ENCODE measurements at regions not wholly inside any gene's neighbourhood (a gene's known extent, or its start where the extent isn't known, plus 50 kb on each side); places are given as distances from the start of the nearest gene placed in this dataset.

GRCh38 chr17:52451294-52451861 is 292.9 kb upstream of the CA10 start:
- Histone ChIP-seq H3K4me2 (no peak overlapping the region), H3K4me1 (no peaks in the 10 kb centered on the region), H3K9me3 (peaks cover 15% of the 10 kb centered on the region; the same call in 2 of the 3 replicates), H3K4me3 (no peak overlapping the region), H3K27ac (no peak overlapping the region)
- ChIA-PET POLR2A (no interaction called here), CTCF (interaction anchor here (1.1 kb wide), 1 partner anchor 687 kb away, joined by 3 read pairs; no protein-coding TSS in a partner anchor)
- FAIRE-seq: no peak
- DNase-seq (ENCODE audit: low read depth in 1 of 2, low spot score in 1 of 2): no peak
- TF ChIP-seq, protein P1, sequence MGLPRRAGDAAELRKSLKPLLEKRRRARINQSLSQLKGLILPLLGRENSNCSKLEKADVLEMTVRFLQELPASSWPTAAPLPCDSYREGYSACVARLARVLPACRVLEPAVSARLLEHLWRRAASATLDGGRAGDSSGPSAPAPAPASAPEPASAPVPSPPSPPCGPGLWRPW (IDR thresholded peaks at IDR 0.05): no peak
- no peak for TF ChIP-seq FOXS1 (CRISPR knock-in tag; IDR thresholded peaks at IDR 0.05)
- TF ChIP-seq, protein P2, sequence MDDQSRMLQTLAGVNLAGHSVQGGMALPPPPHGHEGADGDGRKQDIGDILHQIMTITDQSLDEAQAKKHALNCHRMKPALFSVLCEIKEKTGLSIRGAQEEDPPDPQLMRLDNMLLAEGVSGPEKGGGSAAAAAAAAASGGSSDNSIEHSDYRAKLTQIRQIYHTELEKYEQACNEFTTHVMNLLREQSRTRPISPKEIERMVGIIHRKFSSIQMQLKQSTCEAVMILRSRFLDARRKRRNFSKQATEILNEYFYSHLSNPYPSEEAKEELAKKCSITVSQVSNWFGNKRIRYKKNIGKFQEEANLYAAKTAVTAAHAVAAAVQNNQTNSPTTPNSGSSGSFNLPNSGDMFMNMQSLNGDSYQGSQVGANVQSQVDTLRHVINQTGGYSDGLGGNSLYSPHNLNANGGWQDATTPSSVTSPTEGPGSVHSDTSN (IDR thresholded peaks at IDR 0.05): no peak
- TF ChIP-seq JUNB (IDR thresholded peaks at IDR 0.05): no peak
- TF ChIP-seq HEYL (CRISPR knock-in tag; IDR thresholded peaks at IDR 0.05): no peak
- ATAC-seq: no peak

DNA sequence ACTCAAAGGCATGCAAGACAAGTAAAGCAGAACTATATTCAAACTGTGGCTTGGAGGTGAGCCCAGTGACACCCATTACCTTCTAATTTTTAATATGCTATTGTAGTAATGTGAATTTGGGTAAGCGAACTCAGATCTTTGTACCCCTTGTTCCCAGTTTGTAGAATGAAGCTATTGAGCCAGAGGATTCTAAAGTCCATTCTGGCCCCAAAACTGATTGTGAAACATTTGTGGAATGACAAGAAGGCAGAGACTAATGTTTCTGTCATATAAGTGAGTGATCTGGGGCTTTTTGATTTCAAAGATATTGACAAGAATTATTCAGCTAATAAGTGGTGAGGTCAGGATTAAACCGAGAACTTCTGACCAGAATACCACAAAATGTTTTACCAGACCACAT is 283.8 kb upstream of the CA10 start:
- DNase-seq (ENCODE audit: low read depth in 1 of 2, low spot score in 1 of 2): no peak
- no peak overlapping the region for H3K4me3 ChIP-seq
- FAIRE-seq: no peak
- no peak for ATAC-seq
- CTCF ChIA-PET: interaction anchor here (1.2 kb wide), 1 partner anchor 10 kb away, joined by 3 read pairs; no protein-coding TSS in a partner anchor
- 1% methylated on average over 2 of the region's 2 CpGs for WGBS (ENCODE audit: missing lambda C conversion rate)
- POLR2A ChIA-PET: no interaction called here
- H3K4me2 ChIP-seq: no peak overlapping the region
- peaks cover 15% of the 10 kb centered on the region; the same call in 2 of the 3 replicates for H3K9me3 ChIP-seq
- no peaks in the 10 kb centered on the region for H3K4me1 ChIP-seq
- TF ChIP-seq EHF (CRISPR knock-in tag; IDR thresholded peaks at IDR 0.05) (no peak), SREBF2 (IDR thresholded peaks at IDR 0.05) (no peak), KDM1A (IDR thresholded peaks at IDR 0.05; ENCODE audit: low read depth) (no peak), NPAS2 (CRISPR knock-in tag; IDR thresholded peaks at IDR 0.05; ENCODE audit: borderline replicate concordance) (no peak), ZC3H11A (IDR thresholded peaks at IDR 0.05) (no peak), EP300 (IDR thresholded peaks at IDR 0.05) (no peak), E2F6 (IDR thresholded peaks at IDR 0.05; ENCODE audit: borderline replicate concordance, low read depth) (no peak), MYC (IDR thresholded peaks at IDR 0.05; ENCODE audit: borderline replicate concordance, low read length) (no peak), RCOR1 (IDR thresholded peaks at IDR 0.05; ENCODE audit: low read depth, low read length) (no peak)
- no peak overlapping the region for H3K27ac ChIP-seq

DNA sequence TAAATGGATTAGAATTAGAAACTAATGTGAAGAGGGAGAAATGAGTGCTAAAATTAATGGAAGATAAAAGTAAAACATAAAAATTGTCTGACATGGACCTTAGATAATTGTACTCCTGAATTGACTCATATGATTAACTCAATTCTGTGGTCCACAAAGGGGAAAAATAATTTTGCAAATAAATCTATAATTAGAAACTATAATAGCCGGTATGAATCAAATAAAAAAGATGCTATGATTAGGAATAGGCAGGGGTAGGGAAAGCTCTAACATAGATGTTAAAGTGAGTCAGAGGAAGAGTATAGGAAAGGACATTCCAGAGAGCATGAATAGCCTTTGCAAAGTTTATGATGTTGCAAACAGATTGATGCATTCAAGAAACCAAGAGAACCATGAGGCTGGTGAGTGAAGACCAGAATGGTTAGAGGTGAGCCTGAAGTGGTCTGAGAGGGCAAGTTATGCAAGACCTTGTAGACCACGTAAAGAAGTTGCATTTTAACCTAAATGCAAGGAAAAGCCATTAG is 262.1 kb upstream of the CA10 start:
- no peak for ATAC-seq
- no peak overlapping the region for H3K4me2 ChIP-seq
- TF ChIP-seq ZNF302 (CRISPR knock-in tag; IDR thresholded peaks at IDR 0.05) (no peak), CBX8 (IDR thresholded peaks at IDR 0.05) (no peak), BCL3 (IDR thresholded peaks at IDR 0.05) (no peak), ZSCAN20 (CRISPR knock-in tag; IDR thresholded peaks at IDR 0.05) (no peak), RCOR1 (IDR thresholded peaks at IDR 0.05; ENCODE audit: low read depth, low read length) (no peak), FOXS1 (CRISPR knock-in tag; IDR thresholded peaks at IDR 0.05) (no peak), NR3C1 (IDR thresholded peaks at IDR 0.05) (no peak), NPAS2 (CRISPR knock-in tag; IDR thresholded peaks at IDR 0.05; ENCODE audit: borderline replicate concordance) (no peak), TFCP2L1 (CRISPR knock-in tag; IDR thresholded peaks at IDR 0.05) (no peak), HOXB5 (CRISPR knock-in tag; IDR thresholded peaks at IDR 0.05) (no peak), NFE2L2 (conservative IDR thresholded peaks at IDR 0.05; ENCODE audit: low read length) (no peak), EP300 (IDR thresholded peaks at IDR 0.05) (no peak), ELK1 (IDR thresholded peaks at IDR 0.05; ENCODE audit: low read depth, low read length) (no peak), PHF8 (IDR thresholded peaks at IDR 0.05; ENCODE audit: borderline replicate concordance, low read depth) (no peak), E2F6 (IDR thresholded peaks at IDR 0.05; ENCODE audit: borderline replicate concordance, low read depth) (no peak), ESRRA (IDR thresholded peaks at IDR 0.05; ENCODE audit: borderline replicate concordance, low read length) (no peak)
- TF ChIP-seq, protein P3, sequence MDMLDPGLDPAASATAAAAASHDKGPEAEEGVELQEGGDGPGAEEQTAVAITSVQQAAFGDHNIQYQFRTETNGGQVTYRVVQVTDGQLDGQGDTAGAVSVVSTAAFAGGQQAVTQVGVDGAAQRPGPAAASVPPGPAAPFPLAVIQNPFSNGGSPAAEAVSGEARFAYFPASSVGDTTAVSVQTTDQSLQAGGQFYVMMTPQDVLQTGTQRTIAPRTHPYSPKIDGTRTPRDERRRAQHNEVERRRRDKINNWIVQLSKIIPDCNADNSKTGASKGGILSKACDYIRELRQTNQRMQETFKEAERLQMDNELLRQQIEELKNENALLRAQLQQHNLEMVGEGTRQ (IDR thresholded peaks at IDR 0.05): no peak
- TF ChIP-seq, protein P1 (IDR thresholded peaks at IDR 0.05): no peak
- H3K27ac ChIP-seq: no peak overlapping the region
- ChIA-PET CTCF (no interaction called here), POLR2A (no interaction called here)
- no peak overlapping the region for H3K4me3 ChIP-seq
- no peak for DNase-seq (ENCODE audit: low read depth in 1 of 2, low spot score in 1 of 2)
- H3K9me3 ChIP-seq: no peaks in the 10 kb centered on the region; the same call in 1 of the 3 replicates
- FAIRE-seq: no peak
- no peaks in the 10 kb centered on the region for H3K4me1 ChIP-seq
- 2% methylated on average over 2 of the region's 2 CpGs for WGBS (ENCODE audit: missing lambda C conversion rate)

Measured in A549 (cell line).